ENCODE measurements at regions not wholly inside any gene's neighbourhood (a gene's known extent, or its start where the extent isn't known, plus 50 kb on each side); places are given as distances from the start of the nearest gene placed in this dataset.

GRCh38 chr6:165949324-165949723, 218.3 kb downstream of the TBXT start:
- Histone ChIP-seq H3K4me1 (ENCODE audit: control insufficient read depth in 1 of 2, insufficient read depth in 2 of 2, low read length in 2 of 2) (no peaks in the 10 kb centered on the region), H3K9me3 (ENCODE audit: control insufficient read depth, low read length) (no peaks in the 10 kb centered on the region), H3K4me3 (ENCODE audit: low read length in 2 of 2) (no peak overlapping the region), H3K27me3 (ENCODE audit: control insufficient read depth in 1 of 2, insufficient read depth in 2 of 2, low read length in 1 of 2) (no peaks in the 10 kb centered on the region), H3K27ac (ENCODE audit: low read depth in 1 of 2, low read length in 2 of 2) (no peak overlapping the region), H3K36me3 (ENCODE audit: control insufficient read depth in 1 of 2, insufficient read depth in 2 of 2, low read length in 1 of 2) (no peaks in the 10 kb centered on the region)
- intact Hi-C loops (cut with DNase I), result no loop called here
- 92 to 93% methylated on average over 12 of the region's 12 CpGs for whole genome bisulfite sequencing, 2 donors
- no peak for DNase-seq
- no peak for ATAC-seq (ENCODE audit: low FRiP score)

DNA sequence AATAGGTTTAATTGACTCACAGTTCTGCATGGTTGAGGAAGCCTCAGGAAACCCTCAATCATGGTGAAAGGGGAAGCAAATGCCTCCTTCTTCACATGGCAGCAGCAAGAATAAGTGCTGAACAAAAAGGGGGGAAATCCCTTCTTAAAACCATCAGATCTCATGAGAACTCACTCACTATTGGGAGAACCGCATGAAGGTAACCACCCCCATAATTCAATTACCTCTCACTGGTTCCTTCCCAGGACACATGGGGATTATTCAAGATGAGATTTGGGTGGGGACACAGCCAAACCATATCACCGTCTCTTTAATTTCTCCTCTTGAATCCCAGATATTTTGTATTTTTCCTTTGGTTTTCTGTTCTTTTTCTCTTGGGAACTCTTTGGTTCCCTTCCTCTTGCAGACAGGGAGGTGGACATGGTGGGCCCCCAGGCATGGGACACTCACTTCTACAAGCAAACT, 223.6 kb downstream of the TBXT start:
- WGBS, 2 donors, result 97 to 100% methylated on average over 2 of the region's 2 CpGs
- Histone ChIP-seq H3K9me3 (ENCODE audit: control insufficient read depth, low read length) (peaks cover 4% of the 10 kb centered on the region), H3K4me1 (ENCODE audit: control insufficient read depth in 1 of 2, insufficient read depth in 2 of 2, low read length in 2 of 2) (no peaks in the 10 kb centered on the region), H3K4me3 (ENCODE audit: low read length in 2 of 2) (no peak overlapping the region), H3K27ac (ENCODE audit: low read depth in 1 of 2, low read length in 2 of 2) (no peak overlapping the region), H3K27me3 (ENCODE audit: control insufficient read depth in 1 of 2, insufficient read depth in 2 of 2, low read length in 1 of 2) (no peaks in the 10 kb centered on the region), H3K36me3 (ENCODE audit: control insufficient read depth in 1 of 2, insufficient read depth in 2 of 2, low read length in 1 of 2) (no peaks in the 10 kb centered on the region)
- intact Hi-C loops (cut with DNase I), result no loop called here
- ATAC-seq (ENCODE audit: low FRiP score), result no peak
- DNase-seq, result no peak

DNA sequence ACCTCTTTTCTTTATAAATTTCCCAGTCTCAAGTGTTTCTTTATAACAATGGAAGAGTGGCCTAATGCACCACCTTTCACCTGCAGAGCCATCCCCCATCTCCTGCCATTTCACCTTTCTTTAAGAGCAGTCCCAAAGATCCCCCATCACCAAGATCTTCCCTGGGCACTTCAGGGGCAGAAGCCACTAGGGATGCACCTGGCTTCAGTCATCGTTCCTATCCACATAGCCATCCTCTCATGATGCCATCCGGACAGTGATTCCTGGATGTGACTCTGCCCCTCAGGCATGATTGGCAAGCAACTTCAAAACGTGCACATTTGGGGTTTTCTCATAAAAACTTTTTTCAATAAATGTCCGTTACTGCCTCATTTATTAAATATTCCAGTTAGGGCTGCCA, 225.9 kb downstream of the TBXT start:
- no peak overlapping the region for H3K4me3 ChIP-seq (ENCODE audit: low read length in 2 of 2)
- no peak for DNase-seq
- ATAC-seq (ENCODE audit: low FRiP score), result no peak

DNA sequence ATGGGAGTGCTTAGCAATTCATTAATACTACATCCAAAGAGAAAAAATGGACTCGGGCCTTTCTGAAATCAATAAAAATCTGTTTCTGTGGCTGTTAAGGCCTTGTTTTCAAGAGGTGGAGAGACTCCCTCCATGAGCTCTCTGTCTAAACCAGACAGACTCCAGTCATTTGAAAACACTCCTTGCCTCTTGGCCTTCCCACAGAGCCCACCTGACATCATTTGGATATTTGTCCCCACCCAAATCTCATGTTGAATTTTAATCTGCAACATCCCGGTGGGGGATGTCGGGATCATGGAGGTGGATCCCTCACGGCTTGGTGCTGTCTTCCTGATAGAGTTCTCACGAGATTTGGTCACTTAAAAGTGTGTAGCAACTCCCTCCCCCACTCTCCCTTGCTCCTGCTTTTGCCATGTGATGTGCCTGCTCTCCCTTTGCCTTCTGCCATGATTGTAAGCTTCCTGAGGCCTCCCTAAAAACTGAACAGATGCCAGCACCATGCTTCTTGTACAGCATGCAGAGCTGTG, 226.3 kb downstream of the TBXT start:
- ATAC-seq (ENCODE audit: low FRiP score) (no peak), DNase-seq (no peak)
- intact Hi-C loops (cut with DNase I), result no loop called here
- Histone ChIP-seq H3K36me3 (ENCODE audit: control insufficient read depth in 1 of 2, insufficient read depth in 2 of 2, low read length in 1 of 2) (no peaks in the 10 kb centered on the region), H3K4me1 (ENCODE audit: control insufficient read depth in 1 of 2, insufficient read depth in 2 of 2, low read length in 2 of 2) (no peaks in the 10 kb centered on the region), H3K27me3 (ENCODE audit: control insufficient read depth in 1 of 2, insufficient read depth in 2 of 2, low read length in 1 of 2) (no peaks in the 10 kb centered on the region), H3K4me3 (ENCODE audit: low read length in 2 of 2) (no peak overlapping the region), H3K9me3 (ENCODE audit: control insufficient read depth, low read length) (peaks cover 4% of the 10 kb centered on the region), H3K27ac (ENCODE audit: low read depth in 1 of 2, low read length in 2 of 2) (no peak overlapping the region)
- WGBS, 2 donors, result 87 to 94% methylated on average over 5 of the region's 5 CpGs

More for the DNA sequence above, 225.9 kb downstream of the TBXT start:
- H3K4me1 ChIP-seq (ENCODE audit: control insufficient read depth in 1 of 2, insufficient read depth in 2 of 2, low read length in 2 of 2), result no peaks in the 10 kb centered on the region
- H3K27ac ChIP-seq (ENCODE audit: low read depth in 1 of 2, low read length in 2 of 2), result no peak overlapping the region
- H3K27me3 ChIP-seq (ENCODE audit: control insufficient read depth in 1 of 2, insufficient read depth in 2 of 2, low read length in 1 of 2), result no peaks in the 10 kb centered on the region
- H3K9me3 ChIP-seq (ENCODE audit: control insufficient read depth, low read length), result peaks cover 4% of the 10 kb centered on the region
- WGBS, 2 donors, result 85 to 87% methylated on average over 4 of the region's 4 CpGs
- H3K36me3 ChIP-seq (ENCODE audit: control insufficient read depth in 1 of 2, insufficient read depth in 2 of 2, low read length in 1 of 2), result no peaks in the 10 kb centered on the region
- intact Hi-C loops (cut with DNase I), result no loop called here

GRCh38 chr6:165940366-165940765, 227.3 kb downstream of the TBXT start:
- Histone ChIP-seq H3K27ac (ENCODE audit: low read depth in 1 of 2, low read length in 2 of 2) (no peak overlapping the region), H3K4me3 (ENCODE audit: low read length in 2 of 2) (no peak overlapping the region), H3K27me3 (ENCODE audit: control insufficient read depth in 1 of 2, insufficient read depth in 2 of 2, low read length in 1 of 2) (no peaks in the 10 kb centered on the region), H3K36me3 (ENCODE audit: control insufficient read depth in 1 of 2, insufficient read depth in 2 of 2, low read length in 1 of 2) (no peaks in the 10 kb centered on the region), H3K9me3 (ENCODE audit: control insufficient read depth, low read length) (peaks cover 4% of the 10 kb centered on the region), H3K4me1 (ENCODE audit: control insufficient read depth in 1 of 2, insufficient read depth in 2 of 2, low read length in 2 of 2) (no peaks in the 10 kb centered on the region)
- intact Hi-C loops (cut with DNase I), result no loop called here
- DNase-seq (no peak), ATAC-seq (ENCODE audit: low FRiP score) (no peak)
- 92% methylated on average over 26 of the region's 26 CpGs for WGBS, 2 donors

- no peaks in the 10 kb centered on the region for H3K27me3 ChIP-seq (ENCODE audit: control insufficient read depth in 1 of 2, insufficient read depth in 2 of 2, low read length in 1 of 2)
- ATAC-seq (ENCODE audit: low FRiP score), result no peak
- no peak for DNase-seq
- H3K4me3 ChIP-seq (ENCODE audit: low read length in 2 of 2), result no peak overlapping the region
- intact Hi-C loops (cut with DNase I), result no loop called here
- 85 to 91% methylated on average over 10 of the region's 10 CpGs for WGBS, 2 donors
- no peaks in the 10 kb centered on the region for H3K36me3 ChIP-seq (ENCODE audit: control insufficient read depth in 1 of 2, insufficient read depth in 2 of 2, low read length in 1 of 2)
- H3K9me3 ChIP-seq (ENCODE audit: control insufficient read depth, low read length), result peaks cover 4% of the 10 kb centered on the region
- H3K4me1 ChIP-seq (ENCODE audit: control insufficient read depth in 1 of 2, insufficient read depth in 2 of 2, low read length in 2 of 2), result no peaks in the 10 kb centered on the region
- H3K27ac ChIP-seq (ENCODE audit: low read depth in 1 of 2, low read length in 2 of 2), result no peak overlapping the region
Observed at GRCh38 chr6:165939601-165940290, 227.9 kb downstream of the TBXT start.

DNA sequence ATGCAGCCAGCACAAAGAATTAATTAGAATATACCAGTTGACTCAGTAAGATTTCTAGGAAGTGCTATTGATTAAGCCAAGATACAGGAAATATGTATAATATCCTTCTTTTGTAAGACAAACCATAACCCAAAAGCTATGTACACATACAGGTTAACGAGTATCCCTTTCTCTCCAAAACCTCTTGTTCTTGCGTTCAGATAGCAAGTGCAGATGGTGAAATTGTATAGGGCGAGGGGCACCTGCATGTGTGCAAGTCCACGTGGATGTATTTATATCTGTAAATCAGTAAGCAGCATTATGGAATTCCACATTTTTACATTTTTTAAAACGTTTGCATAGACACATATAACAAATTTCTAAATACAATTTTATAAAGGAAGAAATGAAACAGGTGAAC, 228.6 kb downstream of the TBXT start:
- H3K27ac ChIP-seq (ENCODE audit: low read depth in 1 of 2, low read length in 2 of 2), result no peak overlapping the region
- DNase-seq, result no peak
- H3K4me3 ChIP-seq (ENCODE audit: low read length in 2 of 2), result no peak overlapping the region
- WGBS, 2 donors, result 92 to 93% methylated on average over 5 of the region's 5 CpGs
- intact Hi-C loops (cut with DNase I), result no loop called here
- no peaks in the 10 kb centered on the region for H3K27me3 ChIP-seq (ENCODE audit: control insufficient read depth in 1 of 2, insufficient read depth in 2 of 2, low read length in 1 of 2)
- H3K9me3 ChIP-seq (ENCODE audit: control insufficient read depth, low read length), result peaks cover 4% of the 10 kb centered on the region
- no peaks in the 10 kb centered on the region for H3K4me1 ChIP-seq (ENCODE audit: control insufficient read depth in 1 of 2, insufficient read depth in 2 of 2, low read length in 2 of 2)
- H3K36me3 ChIP-seq (ENCODE audit: control insufficient read depth in 1 of 2, insufficient read depth in 2 of 2, low read length in 1 of 2), result no peaks in the 10 kb centered on the region
- ATAC-seq (ENCODE audit: low FRiP score), result no peak

DNA sequence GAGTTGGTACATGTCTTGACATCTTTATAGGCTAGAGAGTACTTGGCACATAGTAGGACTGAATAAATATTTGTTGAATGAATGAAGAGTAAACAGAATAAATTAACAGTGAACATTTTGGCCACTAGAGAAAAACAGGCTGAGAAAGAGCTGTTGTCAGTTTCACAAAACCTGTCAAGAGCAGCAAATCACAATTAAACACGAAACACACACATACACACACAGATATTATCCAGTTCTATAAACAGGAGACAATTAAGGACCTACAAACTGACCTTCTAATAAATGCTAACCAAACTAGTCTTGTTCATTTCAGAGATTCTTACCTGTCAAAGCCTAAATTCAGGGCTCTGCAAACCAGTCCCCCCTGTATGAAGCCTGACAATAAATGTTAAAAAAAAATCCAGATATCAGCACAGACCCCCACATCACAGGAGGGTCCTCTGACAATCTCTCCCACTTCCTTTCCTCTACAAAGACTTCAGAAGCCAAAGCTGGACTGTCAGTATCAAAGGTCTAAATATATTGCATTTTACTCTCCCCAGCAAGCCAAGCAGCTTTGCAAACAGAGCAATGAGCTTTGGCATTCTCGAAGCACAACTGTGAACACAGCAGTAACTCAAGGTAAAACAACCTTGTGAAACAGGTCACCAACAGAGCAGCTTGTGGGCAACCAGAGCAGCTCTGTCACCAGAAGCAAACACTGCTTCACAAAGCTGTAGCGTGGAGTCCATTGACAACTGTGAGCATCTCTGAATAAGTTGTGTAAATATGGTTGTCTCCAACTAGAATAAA, 229.9 kb downstream of the TBXT start:
- intact Hi-C loops (cut with DNase I), result no loop called here
- ATAC-seq (ENCODE audit: low FRiP score), result no peak
- Histone ChIP-seq H3K4me1 (ENCODE audit: control insufficient read depth in 1 of 2, insufficient read depth in 2 of 2, low read length in 2 of 2) (no peaks in the 10 kb centered on the region), H3K36me3 (ENCODE audit: control insufficient read depth in 1 of 2, insufficient read depth in 2 of 2, low read length in 1 of 2) (no peaks in the 10 kb centered on the region), H3K27ac (ENCODE audit: low read depth in 1 of 2, low read length in 2 of 2) (no peak overlapping the region), H3K27me3 (ENCODE audit: control insufficient read depth in 1 of 2, insufficient read depth in 2 of 2, low read length in 1 of 2) (no peaks in the 10 kb centered on the region), H3K4me3 (ENCODE audit: low read length in 2 of 2) (no peak overlapping the region), H3K9me3 (ENCODE audit: control insufficient read depth, low read length) (peaks cover 4% of the 10 kb centered on the region)
- no peak for DNase-seq
- WGBS, 2 donors, result 37 to 39% methylated on average over 3 of the region's 3 CpGs

- DNase-seq (no peak), ATAC-seq (ENCODE audit: low FRiP score) (no peak)
- H3K4me1 ChIP-seq (ENCODE audit: control insufficient read depth in 1 of 2, insufficient read depth in 2 of 2, low read length in 2 of 2), result no peaks in the 10 kb centered on the region
- intact Hi-C loops (cut with DNase I), result no loop called here
- no peaks in the 10 kb centered on the region for H3K27me3 ChIP-seq (ENCODE audit: control insufficient read depth in 1 of 2, insufficient read depth in 2 of 2, low read length in 1 of 2)
- 92% methylated on average over 4 of the region's 4 CpGs for WGBS, 2 donors
- H3K27ac ChIP-seq (ENCODE audit: low read depth in 1 of 2, low read length in 2 of 2), result no peak overlapping the region
- peaks cover 2% of the 10 kb centered on the region for H3K9me3 ChIP-seq (ENCODE audit: control insufficient read depth, low read length)
- H3K36me3 ChIP-seq (ENCODE audit: control insufficient read depth in 1 of 2, insufficient read depth in 2 of 2, low read length in 1 of 2), result no peaks in the 10 kb centered on the region
- no peak overlapping the region for H3K4me3 ChIP-seq (ENCODE audit: low read length in 2 of 2)
Observed at GRCh38 chr6:165936660-165937059, 231.0 kb downstream of the TBXT start.

Measured in aorta (tissue), 5 donors.